Ascending aorta (tissue), 2 donors: ENCODE measurements at regions not wholly inside any gene's neighbourhood (a gene's known extent, or its start where the extent isn't known, plus 50 kb on each side); places are given as distances from the start of the nearest gene placed in this dataset.
A peak's percentile ranks its signal among the peaks of the same experiment; 100 is the strongest.

Source experiments
- DNase-seq, 2 donors: peaks; one replicate each; pipeline ENCODE4 v3.0.0-alpha.2; 2019; ENCODE audit warnings: low spot score in 2 of 2
- H3K27ac ChIP-seq, 2 donors: fragments of 200-600 bp; sonication (generic); one replicate each; pipeline ENCODE4 v1.5.1; 2016 to 2017; ENCODE audit warnings: mild to moderate bottlenecking in 1 of 2
- H3K27me3 ChIP-seq: fragments of 200-600 bp; sonication (generic); one replicate; pipeline ENCODE4 v1.5.1; 2017
- H3K36me3 ChIP-seq, 2 donors: fragments of 200-600 bp; sonication (generic); one replicate each; pipeline ENCODE4 v1.5.1; 2016
- H3K4me1 ChIP-seq, 2 donors: fragments of 200-600 bp; sonication (generic); one replicate each; pipeline ENCODE4 v1.5.1; 2016 to 2017; ENCODE audit warnings: mild to moderate bottlenecking in 1 of 2
- H3K4me3 ChIP-seq, 2 donors: fragments of 200-600 bp; sonication (generic); one replicate each; pipeline ENCODE4 v1.5.1; 2016 to 2017; ENCODE audit warnings: mild to moderate bottlenecking in 1 of 2
- H3K9me3 ChIP-seq, 2 donors: fragments of 200-600 bp; sonication (generic); one replicate each; pipeline ENCODE4 v1.5.1; 2016
- CTCF ChIP-seq, 3 experiments: fragments of 200-600 bp in 2 of 3; fragments of 450-650 bp in 1 of 3; sonication (generic) in 2 of 3; IDR thresholded peaks; one replicate each; pipeline ENCODE4 v1.5.1; 2016 to 2019; ENCODE audit warnings: antibody characterized with exemption in 3 of 3, mild to moderate bottlenecking in 1 of 3, moderate library complexity in 1 of 3
- intact Hi-C: fragments of 100-400 bp; cut with DNase I; formaldehyde crosslinking; loops from one replicate; pipeline ENCODE4 v1.15.1; 2023

- H3K4me3 ChIP-seq = no peak overlapping the region
- no peaks in the 10 kb centered on the region for H3K27me3 ChIP-seq
- TF ChIP-seq CTCF (IDR thresholded peaks at IDR 0.05) = no peak
- DNase-seq = no peak
- H3K4me1 ChIP-seq = no peaks in the 10 kb centered on the region
- H3K36me3 ChIP-seq = no peaks in the 10 kb centered on the region
- no peak overlapping the region for H3K27ac ChIP-seq
- intact Hi-C loops = no loop called here
- H3K9me3 ChIP-seq = no peaks in the 10 kb centered on the region
Observed at GRCh38 chr5:74927336-74927735, 61.1 kb upstream of the FAM169A start.

DNA sequence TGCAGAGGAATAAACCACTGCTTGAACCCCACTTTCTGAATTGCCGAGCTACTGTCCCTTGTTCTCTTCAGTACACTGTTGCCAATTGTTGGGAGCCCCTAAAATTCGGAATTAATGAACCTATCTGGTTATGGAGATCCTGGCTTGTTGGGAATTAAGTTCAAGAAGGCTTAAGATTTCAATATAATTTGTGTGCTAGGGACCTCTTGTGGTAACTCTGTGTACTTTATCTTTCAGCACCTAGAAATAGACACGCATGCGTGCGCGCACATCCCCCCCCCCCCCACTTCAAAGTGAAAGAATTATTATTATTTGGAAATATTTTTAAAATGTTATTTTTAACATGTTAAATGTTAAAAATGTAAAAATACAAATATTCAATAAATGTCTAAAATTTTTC is 53.3 kb upstream of the FAM169A start:
- no peaks in the 10 kb centered on the region for H3K4me1 ChIP-seq
- peak; percentile 31 to 57 (median 35) for TF ChIP-seq CTCF (IDR thresholded peaks at IDR 0.05)
- H3K9me3 ChIP-seq = no peaks in the 10 kb centered on the region
- H3K4me3 ChIP-seq = no peak overlapping the region
- intact Hi-C loops = loop anchor here (1.0 to 2.0 kb wide), 2 partner anchors 152 to 247 kb away; partner anchors contain the start of genes GFM2 and NSA2
- no peaks in the 10 kb centered on the region for H3K27me3 ChIP-seq
- H3K36me3 ChIP-seq = no peaks in the 10 kb centered on the region
- no peak overlapping the region for H3K27ac ChIP-seq
- DNase-seq = no peak

- no peak overlapping the region for H3K27ac ChIP-seq
- no peaks in the 10 kb centered on the region for H3K36me3 ChIP-seq
- H3K4me3 ChIP-seq = no peak overlapping the region
- H3K9me3 ChIP-seq = no peaks in the 10 kb centered on the region
- no peak for TF ChIP-seq CTCF (IDR thresholded peaks at IDR 0.05)
- DNase-seq = no peak
- H3K27me3 ChIP-seq = no peaks in the 10 kb centered on the region
- no peaks in the 10 kb centered on the region for H3K4me1 ChIP-seq
- intact Hi-C loops = loop anchor here (1.0 to 2.0 kb wide), 2 partner anchors 152 to 246 kb away; partner anchors contain the start of genes GFM2 and NSA2
Observed at GRCh38 chr5:74919041-74919440, 52.9 kb upstream of the FAM169A start.

DNA sequence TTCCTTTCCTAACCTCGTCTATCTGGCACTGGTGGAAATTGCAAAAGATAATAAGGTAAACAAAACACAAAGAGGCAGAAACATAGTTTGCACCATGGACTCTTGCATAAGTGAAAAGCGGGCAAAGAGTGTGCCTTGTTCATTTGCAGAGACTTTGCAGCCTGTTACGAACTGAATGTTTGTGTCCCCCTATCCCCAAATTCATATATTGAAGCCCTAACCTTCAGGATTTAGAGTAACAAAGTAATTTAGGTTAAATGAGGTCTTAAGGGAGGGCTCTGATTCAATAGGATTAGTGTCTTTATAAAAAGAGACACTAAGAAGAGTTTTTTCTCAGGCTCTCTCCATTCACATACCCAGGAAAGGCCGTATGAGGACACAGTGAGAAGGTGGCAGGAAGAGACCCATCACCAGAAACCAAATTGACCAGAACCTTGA is 52.1 kb upstream of the FAM169A start:
- H3K36me3 ChIP-seq = no peaks in the 10 kb centered on the region
- intact Hi-C loops = loop anchor here (2.0 kb wide), 1 partner anchor 245 kb away; no protein-coding TSS in a partner anchor
- H3K4me3 ChIP-seq = no peak overlapping the region
- no peak for TF ChIP-seq CTCF (IDR thresholded peaks at IDR 0.05)
- no peaks in the 10 kb centered on the region for H3K4me1 ChIP-seq
- H3K9me3 ChIP-seq = no peaks in the 10 kb centered on the region
- no peak for DNase-seq
- no peaks in the 10 kb centered on the region for H3K27me3 ChIP-seq
- no peak overlapping the region for H3K27ac ChIP-seq

- H3K4me1 ChIP-seq = no peaks in the 10 kb centered on the region
- H3K9me3 ChIP-seq = no peaks in the 10 kb centered on the region
- no peak overlapping the region for H3K27ac ChIP-seq
- no peak for TF ChIP-seq CTCF (IDR thresholded peaks at IDR 0.05)
- DNase-seq = no peak
- no peak overlapping the region for H3K4me3 ChIP-seq
- no peaks in the 10 kb centered on the region for H3K36me3 ChIP-seq
- intact Hi-C loops = no loop called here
- no peaks in the 10 kb centered on the region for H3K27me3 ChIP-seq
Observed at GRCh38 chr5:74916831-74917710, 50.9 kb upstream of the FAM169A start.
